RWPE2 (cell line): ENCODE measurements at regions not wholly inside any gene's neighbourhood (a gene's known extent, or its start where the extent isn't known, plus 50 kb on each side); places are given as distances from the start of the nearest gene placed in this dataset.
"Not testable (repeated sequence)": the region's sequence is repeated elsewhere in the genome, so short reads cannot be mapped to it uniquely, and the experiment has no call there.

ENCODE experiments used
- ATAC-seq: fragments of 200-7000 bp; cut with Tn5 transposase; 3 replicates; pipeline ENCODE4 v1.9.1; 2021; ENCODE audit warnings: low read depth
- DNase-seq: peaks from one replicate; pipeline ENCODE4 v3.0.0-alpha.2; 2020; ENCODE audit warnings: low spot score
- H3K27ac ChIP-seq: fragments of 450-650 bp; 2 replicates; pipeline ENCODE4 v1.5.1; 2017; ENCODE audit warnings: mild to moderate bottlenecking; ENCODE audit not compliant: poor library complexity, severe bottlenecking
- H3K27me3 ChIP-seq: fragments of 250-450 bp; sonication (Bioruptor Pico); 2 replicates; pipeline ENCODE4 v1.5.1; 2021; ENCODE audit warnings: mild to moderate bottlenecking, moderate library complexity; ENCODE audit not compliant: insufficient read depth, poor library complexity, severe bottlenecking
- H3K36me3 ChIP-seq: fragments of 250-450 bp; sonication (Bioruptor Pico); 2 replicates; pipeline ENCODE4 v1.5.1; 2020; ENCODE audit warnings: low read depth, mild to moderate bottlenecking, moderate library complexity
- H3K4me1 ChIP-seq: fragments of 250-450 bp; sonication (Bioruptor Pico); 2 replicates; pipeline ENCODE4 v1.5.1; 2021; ENCODE audit warnings: mild to moderate bottlenecking, moderate library complexity; ENCODE audit not compliant: insufficient read depth, poor library complexity, severe bottlenecking
- H3K4me3 ChIP-seq: fragments of 250-450 bp; sonication (Bioruptor Pico); 2 replicates; pipeline ENCODE4 v1.5.1; 2021; ENCODE audit warnings: mild to moderate bottlenecking, moderate library complexity; ENCODE audit not compliant: severe bottlenecking
- H3K9me3 ChIP-seq: fragments of 250-450 bp; sonication (Bioruptor Pico); 2 replicates; pipeline ENCODE4 v1.5.1; 2021; ENCODE audit warnings: mild to moderate bottlenecking, moderate library complexity; ENCODE audit not compliant: severe bottlenecking
- TF ChIP-seq, protein P1 (sequence below): fragments of 450-650 bp; IDR thresholded peaks from one replicate; pipeline ENCODE4 v1.5.1; 2017; ENCODE audit warnings: mild to moderate bottlenecking, moderate library complexity; ENCODE audit not compliant: poor library complexity, severe bottlenecking

DNA sequence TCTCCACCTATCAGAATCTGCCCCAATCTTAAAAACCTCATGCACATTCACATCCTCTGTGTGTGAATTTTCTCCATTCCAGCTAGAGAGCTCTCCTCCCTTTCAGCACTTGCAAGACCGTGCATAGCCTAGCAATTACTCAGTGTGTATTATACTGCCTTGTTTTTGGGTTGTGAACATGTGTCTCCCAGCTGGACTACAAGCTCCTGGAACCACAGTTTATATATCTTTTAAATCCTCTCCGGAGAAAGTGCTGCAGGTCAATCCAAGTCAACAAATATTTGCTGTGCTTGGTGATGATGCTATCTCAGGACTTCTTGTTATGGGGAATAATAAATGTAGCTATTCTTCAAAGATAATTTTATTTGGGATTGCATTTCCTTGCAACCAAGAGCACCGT, 58.2 kb upstream of the MEX3C start:
- Histone ChIP-seq H3K27me3 (no peaks in the 10 kb centered on the region), H3K4me3 (no peak overlapping the region), H3K27ac (no peak overlapping the region), H3K9me3 (no peaks in the 10 kb centered on the region), H3K4me1 (no peaks in the 10 kb centered on the region), H3K36me3 (no peaks in the 10 kb centered on the region)
- DNase-seq: no peak
- TF ChIP-seq, protein P1, sequence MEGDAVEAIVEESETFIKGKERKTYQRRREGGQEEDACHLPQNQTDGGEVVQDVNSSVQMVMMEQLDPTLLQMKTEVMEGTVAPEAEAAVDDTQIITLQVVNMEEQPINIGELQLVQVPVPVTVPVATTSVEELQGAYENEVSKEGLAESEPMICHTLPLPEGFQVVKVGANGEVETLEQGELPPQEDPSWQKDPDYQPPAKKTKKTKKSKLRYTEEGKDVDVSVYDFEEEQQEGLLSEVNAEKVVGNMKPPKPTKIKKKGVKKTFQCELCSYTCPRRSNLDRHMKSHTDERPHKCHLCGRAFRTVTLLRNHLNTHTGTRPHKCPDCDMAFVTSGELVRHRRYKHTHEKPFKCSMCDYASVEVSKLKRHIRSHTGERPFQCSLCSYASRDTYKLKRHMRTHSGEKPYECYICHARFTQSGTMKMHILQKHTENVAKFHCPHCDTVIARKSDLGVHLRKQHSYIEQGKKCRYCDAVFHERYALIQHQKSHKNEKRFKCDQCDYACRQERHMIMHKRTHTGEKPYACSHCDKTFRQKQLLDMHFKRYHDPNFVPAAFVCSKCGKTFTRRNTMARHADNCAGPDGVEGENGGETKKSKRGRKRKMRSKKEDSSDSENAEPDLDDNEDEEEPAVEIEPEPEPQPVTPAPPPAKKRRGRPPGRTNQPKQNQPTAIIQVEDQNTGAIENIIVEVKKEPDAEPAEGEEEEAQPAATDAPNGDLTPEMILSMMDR: no peak
- ATAC-seq: no peak

DNA sequence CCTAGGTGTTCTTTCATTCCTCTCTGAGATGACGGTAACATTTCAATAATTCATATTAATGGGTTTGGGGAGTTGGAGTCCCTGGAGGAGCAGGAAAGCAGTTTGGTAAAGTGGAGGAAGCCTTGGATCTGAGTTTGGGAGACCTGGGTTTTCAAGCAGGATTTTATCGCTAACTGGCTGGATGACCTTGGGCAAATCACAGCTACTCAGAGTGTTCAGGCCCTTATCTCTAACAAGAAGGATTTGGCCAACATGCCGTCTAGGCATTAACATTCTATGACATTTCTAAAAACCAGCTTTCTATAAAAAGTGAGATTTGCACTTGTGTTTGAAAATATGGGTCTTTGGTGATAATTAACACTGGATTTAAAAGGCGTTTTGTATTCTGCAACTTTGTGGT, 59.7 kb upstream of the MEX3C start:
- no peaks in the 10 kb centered on the region for H3K4me1 ChIP-seq
- ATAC-seq (no peak), DNase-seq (no peak)

DNA sequence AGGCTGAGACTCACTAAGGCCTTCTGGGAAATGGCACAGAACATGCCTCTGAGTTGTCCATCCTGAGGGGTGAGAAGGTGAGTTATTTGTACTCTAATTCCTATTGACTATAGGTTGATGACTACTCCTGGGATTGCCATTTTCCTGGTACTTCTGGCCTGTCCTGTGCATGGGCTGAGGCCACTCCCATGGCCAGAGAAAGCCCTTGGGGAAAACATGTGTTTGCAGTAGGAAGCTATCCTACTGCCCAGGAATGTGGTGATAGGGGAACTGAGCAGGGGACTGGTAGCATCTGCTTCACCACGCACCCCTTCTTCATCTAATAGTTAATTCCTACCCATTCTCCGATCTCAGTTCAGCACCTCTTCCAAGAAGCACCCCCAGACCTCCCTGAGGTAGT, 62.6 kb upstream of the MEX3C start:
- no peak overlapping the region for H3K27ac ChIP-seq
- no peak overlapping the region for H3K4me3 ChIP-seq
- TF ChIP-seq, protein P1: no peak
- no peaks in the 10 kb centered on the region for H3K27me3 ChIP-seq
- H3K4me1 ChIP-seq: no peaks in the 10 kb centered on the region
- H3K36me3 ChIP-seq: no peaks in the 10 kb centered on the region
- DNase-seq: no peak
- no peaks in the 10 kb centered on the region for H3K9me3 ChIP-seq
- no peak for ATAC-seq

More for the DNA sequence above, 59.7 kb upstream of the MEX3C start:
- Histone ChIP-seq H3K27me3 (no peaks in the 10 kb centered on the region), H3K4me3 (no peak overlapping the region), H3K36me3 (no peaks in the 10 kb centered on the region), H3K27ac (no peak overlapping the region), H3K9me3 (no peaks in the 10 kb centered on the region)
- TF ChIP-seq, protein P1: no peak

DNA sequence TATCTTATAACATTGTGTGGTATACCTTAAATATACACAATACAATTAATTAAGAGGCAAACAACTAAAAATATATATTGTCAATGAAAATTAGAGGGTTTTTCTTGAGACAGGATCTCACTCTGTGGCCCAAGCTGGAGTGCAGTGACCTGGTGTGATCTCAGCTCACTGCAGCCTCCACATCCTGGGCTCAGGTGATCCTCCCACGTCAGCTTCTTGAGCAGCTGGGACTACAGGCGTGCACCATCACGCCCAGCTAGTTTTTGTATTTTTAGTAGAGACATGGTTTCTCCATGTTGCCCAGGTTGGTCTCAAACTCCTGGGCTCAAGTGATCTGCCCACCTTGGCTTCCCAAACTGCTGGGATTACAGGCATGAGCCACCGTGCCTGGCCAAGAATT, 68.6 kb upstream of the MEX3C start:
- H3K36me3 ChIP-seq, DNase-seq, H3K9me3 ChIP-seq, H3K27me3 ChIP-seq, H3K4me3 ChIP-seq, H3K4me1 ChIP-seq, ATAC-seq, H3K27ac ChIP-seq: not testable (repeated sequence)

GRCh38 chr18:51266773-51267172, 69.3 kb upstream of the MEX3C start:
- no peak for DNase-seq

More at GRCh38 chr18:51266773-51267172, 69.3 kb upstream of the MEX3C start:
- peak; percentile 74 for ATAC-seq
- H3K36me3 ChIP-seq: no peaks in the 10 kb centered on the region
- peaks cover 7% of the 10 kb centered on the region for H3K4me1 ChIP-seq
- H3K27ac ChIP-seq: no peak overlapping the region
- no peaks in the 10 kb centered on the region for H3K27me3 ChIP-seq
- no peaks in the 10 kb centered on the region for H3K9me3 ChIP-seq
- H3K4me3 ChIP-seq: no peak overlapping the region
- TF ChIP-seq, protein P1: no peak
